ENCODE measurements at regions not wholly inside any gene's neighbourhood (a gene's known extent, or its start where the extent isn't known, plus 50 kb on each side); places are given as distances from the start of the nearest gene placed in this dataset.

- H3K27ac ChIP-seq (replicated peaks), result no peak overlapping the region
- no peak for DNase-seq (ENCODE audit: low read depth in 1 of 2, low spot score in 1 of 2)
- no peak overlapping the region for H3K4me3 ChIP-seq (replicated peaks; ENCODE audit: insufficient read depth, low read length)
- no peaks in the 10 kb centered on the region for H3K27me3 ChIP-seq (ENCODE audit: insufficient read depth, poor library complexity, severe bottlenecking)
- TF ChIP-seq, protein P1, sequence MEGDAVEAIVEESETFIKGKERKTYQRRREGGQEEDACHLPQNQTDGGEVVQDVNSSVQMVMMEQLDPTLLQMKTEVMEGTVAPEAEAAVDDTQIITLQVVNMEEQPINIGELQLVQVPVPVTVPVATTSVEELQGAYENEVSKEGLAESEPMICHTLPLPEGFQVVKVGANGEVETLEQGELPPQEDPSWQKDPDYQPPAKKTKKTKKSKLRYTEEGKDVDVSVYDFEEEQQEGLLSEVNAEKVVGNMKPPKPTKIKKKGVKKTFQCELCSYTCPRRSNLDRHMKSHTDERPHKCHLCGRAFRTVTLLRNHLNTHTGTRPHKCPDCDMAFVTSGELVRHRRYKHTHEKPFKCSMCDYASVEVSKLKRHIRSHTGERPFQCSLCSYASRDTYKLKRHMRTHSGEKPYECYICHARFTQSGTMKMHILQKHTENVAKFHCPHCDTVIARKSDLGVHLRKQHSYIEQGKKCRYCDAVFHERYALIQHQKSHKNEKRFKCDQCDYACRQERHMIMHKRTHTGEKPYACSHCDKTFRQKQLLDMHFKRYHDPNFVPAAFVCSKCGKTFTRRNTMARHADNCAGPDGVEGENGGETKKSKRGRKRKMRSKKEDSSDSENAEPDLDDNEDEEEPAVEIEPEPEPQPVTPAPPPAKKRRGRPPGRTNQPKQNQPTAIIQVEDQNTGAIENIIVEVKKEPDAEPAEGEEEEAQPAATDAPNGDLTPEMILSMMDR (IDR thresholded peaks at IDR 0.05; ENCODE audit: insufficient read depth, low read length), result no peak
- TF ChIP-seq, protein P2, sequence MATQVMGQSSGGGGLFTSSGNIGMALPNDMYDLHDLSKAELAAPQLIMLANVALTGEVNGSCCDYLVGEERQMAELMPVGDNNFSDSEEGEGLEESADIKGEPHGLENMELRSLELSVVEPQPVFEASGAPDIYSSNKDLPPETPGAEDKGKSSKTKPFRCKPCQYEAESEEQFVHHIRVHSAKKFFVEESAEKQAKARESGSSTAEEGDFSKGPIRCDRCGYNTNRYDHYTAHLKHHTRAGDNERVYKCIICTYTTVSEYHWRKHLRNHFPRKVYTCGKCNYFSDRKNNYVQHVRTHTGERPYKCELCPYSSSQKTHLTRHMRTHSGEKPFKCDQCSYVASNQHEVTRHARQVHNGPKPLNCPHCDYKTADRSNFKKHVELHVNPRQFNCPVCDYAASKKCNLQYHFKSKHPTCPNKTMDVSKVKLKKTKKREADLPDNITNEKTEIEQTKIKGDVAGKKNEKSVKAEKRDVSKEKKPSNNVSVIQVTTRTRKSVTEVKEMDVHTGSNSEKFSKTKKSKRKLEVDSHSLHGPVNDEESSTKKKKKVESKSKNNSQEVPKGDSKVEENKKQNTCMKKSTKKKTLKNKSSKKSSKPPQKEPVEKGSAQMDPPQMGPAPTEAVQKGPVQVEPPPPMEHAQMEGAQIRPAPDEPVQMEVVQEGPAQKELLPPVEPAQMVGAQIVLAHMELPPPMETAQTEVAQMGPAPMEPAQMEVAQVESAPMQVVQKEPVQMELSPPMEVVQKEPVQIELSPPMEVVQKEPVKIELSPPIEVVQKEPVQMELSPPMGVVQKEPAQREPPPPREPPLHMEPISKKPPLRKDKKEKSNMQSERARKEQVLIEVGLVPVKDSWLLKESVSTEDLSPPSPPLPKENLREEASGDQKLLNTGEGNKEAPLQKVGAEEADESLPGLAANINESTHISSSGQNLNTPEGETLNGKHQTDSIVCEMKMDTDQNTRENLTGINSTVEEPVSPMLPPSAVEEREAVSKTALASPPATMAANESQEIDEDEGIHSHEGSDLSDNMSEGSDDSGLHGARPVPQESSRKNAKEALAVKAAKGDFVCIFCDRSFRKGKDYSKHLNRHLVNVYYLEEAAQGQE (IDR thresholded peaks at IDR 0.05; ENCODE audit: insufficient replicate concordance, low read depth), result no peak
- TF ChIP-seq POLR2AphosphoS5 (IDR thresholded peaks at IDR 0.05; ENCODE audit: low read depth), result no peak
- no peak for TF ChIP-seq GABPA (IDR thresholded peaks at IDR 0.05; ENCODE audit: low read depth)
Measured at GRCh38 chr9:85397005-85397404, 344.7 kb downstream of the AGTPBP1 start.

GRCh38 chr9:85392260-85392659 is 349.5 kb downstream of the AGTPBP1 start:
- Histone ChIP-seq H3K4me3 (replicated peaks; ENCODE audit: insufficient read depth, low read length) (no peak overlapping the region), H3K27ac (replicated peaks) (no peak overlapping the region), H3K27me3 (ENCODE audit: insufficient read depth, poor library complexity, severe bottlenecking) (peaks cover 4% of the 10 kb centered on the region)
- no peak for DNase-seq (ENCODE audit: low read depth in 1 of 2, low spot score in 1 of 2)
- TF ChIP-seq POLR2AphosphoS5 (IDR thresholded peaks at IDR 0.05; ENCODE audit: low read depth), result no peak
- TF ChIP-seq, protein P1 (IDR thresholded peaks at IDR 0.05; ENCODE audit: insufficient read depth, low read length), result no peak
- TF ChIP-seq GABPA (IDR thresholded peaks at IDR 0.05; ENCODE audit: low read depth), result no peak
- TF ChIP-seq SPI1 (IDR thresholded peaks at IDR 0.05; ENCODE audit: borderline replicate concordance, low read depth), result no peak
- TF ChIP-seq, protein P2 (IDR thresholded peaks at IDR 0.05; ENCODE audit: insufficient replicate concordance, low read depth), result no peak

GRCh38 chr9:85377731-85378289 is 363.9 kb downstream of the AGTPBP1 start:
- H3K4me3 ChIP-seq (replicated peaks; ENCODE audit: insufficient read depth, low read length), result no peak overlapping the region
- no peaks in the 10 kb centered on the region for H3K27me3 ChIP-seq (ENCODE audit: insufficient read depth, poor library complexity, severe bottlenecking)
- TF ChIP-seq SPI1 (IDR thresholded peaks at IDR 0.05; ENCODE audit: borderline replicate concordance, low read depth) (no peak), POLR2AphosphoS5 (IDR thresholded peaks at IDR 0.05; ENCODE audit: low read depth) (no peak), GABPA (IDR thresholded peaks at IDR 0.05; ENCODE audit: low read depth) (no peak)
- TF ChIP-seq, protein P1 (IDR thresholded peaks at IDR 0.05; ENCODE audit: insufficient read depth, low read length), result no peak
- TF ChIP-seq, protein P2 (IDR thresholded peaks at IDR 0.05; ENCODE audit: insufficient replicate concordance, low read depth), result no peak
- DNase-seq (ENCODE audit: low read depth in 1 of 2, low spot score in 1 of 2), result no peak
- H3K27ac ChIP-seq (replicated peaks), result no peak overlapping the region

Measured in HL-60 (cell line).